ENCODE measurements at regions not wholly inside any gene's neighbourhood (a gene's known extent, or its start where the extent isn't known, plus 50 kb on each side); places are given as distances from the start of the nearest gene placed in this dataset.

- H3K36me3 Mint-ChIP-seq: 0 out of 2 replicates have a peak, but pooled peaks cover 3% of the 10 kb centered on the region
- H3K4me1 Mint-ChIP-seq: no peaks in the 10 kb centered on the region
- 0 out of 2 replicates have a peak, but pooled peaks cover 6% of the 10 kb centered on the region for H3K9me3 Mint-ChIP-seq
- no peak overlapping the region for H3K27ac Mint-ChIP-seq
- H3K27me3 Mint-ChIP-seq (ENCODE audit: low read depth): no peaks in the 10 kb centered on the region
- ChIA-PET CTCF (no interaction called here), POLR2A (no interaction called here)
- DNase-seq (ENCODE audit: low spot score) (no peak), ATAC-seq (no peak)
- H3K4me3 Mint-ChIP-seq: no peak overlapping the region
- TF ChIP-seq ZNF532 (CRISPR knock-in tag; IDR thresholded peaks at IDR 0.05; ENCODE audit: borderline replicate concordance): no peak
- TF ChIP-seq, protein P1, sequence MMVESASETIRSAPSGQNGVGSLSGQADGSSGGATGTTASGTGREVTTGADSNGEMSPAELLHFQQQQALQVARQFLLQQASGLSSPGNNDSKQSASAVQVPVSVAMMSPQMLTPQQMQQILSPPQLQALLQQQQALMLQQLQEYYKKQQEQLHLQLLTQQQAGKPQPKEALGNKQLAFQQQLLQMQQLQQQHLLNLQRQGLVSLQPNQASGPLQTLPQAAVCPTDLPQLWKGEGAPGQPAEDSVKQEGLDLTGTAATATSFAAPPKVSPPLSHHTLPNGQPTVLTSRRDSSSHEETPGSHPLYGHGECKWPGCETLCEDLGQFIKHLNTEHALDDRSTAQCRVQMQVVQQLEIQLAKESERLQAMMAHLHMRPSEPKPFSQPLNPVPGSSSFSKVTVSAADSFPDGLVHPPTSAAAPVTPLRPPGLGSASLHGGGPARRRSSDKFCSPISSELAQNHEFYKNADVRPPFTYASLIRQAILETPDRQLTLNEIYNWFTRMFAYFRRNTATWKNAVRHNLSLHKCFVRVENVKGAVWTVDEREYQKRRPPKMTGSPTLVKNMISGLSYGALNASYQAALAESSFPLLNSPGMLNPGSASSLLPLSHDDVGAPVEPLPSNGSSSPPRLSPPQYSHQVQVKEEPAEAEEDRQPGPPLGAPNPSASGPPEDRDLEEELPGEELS (CRISPR knock-in tag; IDR thresholded peaks at IDR 0.05): no peak
- no peak for TF ChIP-seq ZNF416 (CRISPR knock-in tag; IDR thresholded peaks at IDR 0.05)
- TF ChIP-seq TCF7 (CRISPR knock-in tag; IDR thresholded peaks at IDR 0.05; ENCODE audit: low read depth): no peak
- TF ChIP-seq KAT7 (CRISPR knock-in tag; IDR thresholded peaks at IDR 0.05; ENCODE audit: borderline replicate concordance): no peak
- TF ChIP-seq, protein P2, sequence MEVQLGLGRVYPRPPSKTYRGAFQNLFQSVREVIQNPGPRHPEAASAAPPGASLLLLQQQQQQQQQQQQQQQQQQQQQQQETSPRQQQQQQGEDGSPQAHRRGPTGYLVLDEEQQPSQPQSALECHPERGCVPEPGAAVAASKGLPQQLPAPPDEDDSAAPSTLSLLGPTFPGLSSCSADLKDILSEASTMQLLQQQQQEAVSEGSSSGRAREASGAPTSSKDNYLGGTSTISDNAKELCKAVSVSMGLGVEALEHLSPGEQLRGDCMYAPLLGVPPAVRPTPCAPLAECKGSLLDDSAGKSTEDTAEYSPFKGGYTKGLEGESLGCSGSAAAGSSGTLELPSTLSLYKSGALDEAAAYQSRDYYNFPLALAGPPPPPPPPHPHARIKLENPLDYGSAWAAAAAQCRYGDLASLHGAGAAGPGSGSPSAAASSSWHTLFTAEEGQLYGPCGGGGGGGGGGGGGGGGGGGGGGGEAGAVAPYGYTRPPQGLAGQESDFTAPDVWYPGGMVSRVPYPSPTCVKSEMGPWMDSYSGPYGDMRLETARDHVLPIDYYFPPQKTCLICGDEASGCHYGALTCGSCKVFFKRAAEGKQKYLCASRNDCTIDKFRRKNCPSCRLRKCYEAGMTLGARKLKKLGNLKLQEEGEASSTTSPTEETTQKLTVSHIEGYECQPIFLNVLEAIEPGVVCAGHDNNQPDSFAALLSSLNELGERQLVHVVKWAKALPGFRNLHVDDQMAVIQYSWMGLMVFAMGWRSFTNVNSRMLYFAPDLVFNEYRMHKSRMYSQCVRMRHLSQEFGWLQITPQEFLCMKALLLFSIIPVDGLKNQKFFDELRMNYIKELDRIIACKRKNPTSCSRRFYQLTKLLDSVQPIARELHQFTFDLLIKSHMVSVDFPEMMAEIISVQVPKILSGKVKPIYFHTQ (CRISPR knock-in tag; IDR thresholded peaks at IDR 0.05): no peak
- no peak for TF ChIP-seq ARID4B (CRISPR knock-in tag; IDR thresholded peaks at IDR 0.05; ENCODE audit: borderline replicate concordance)
- TF ChIP-seq ZNF232 (CRISPR knock-in tag; IDR thresholded peaks at IDR 0.05): no peak
- TF ChIP-seq CREM (CRISPR knock-in tag; IDR thresholded peaks at IDR 0.05): no peak
- no peak for TF ChIP-seq PRDM15 (CRISPR knock-in tag; IDR thresholded peaks at IDR 0.05)
- TF ChIP-seq MXD4 (CRISPR knock-in tag; IDR thresholded peaks at IDR 0.05; ENCODE audit: borderline replicate concordance): no peak
- TF ChIP-seq ZNF263 (CRISPR knock-in tag; IDR thresholded peaks at IDR 0.05; ENCODE audit: low read depth): no peak
- TF ChIP-seq ZNF219 (CRISPR knock-in tag; IDR thresholded peaks at IDR 0.05; ENCODE audit: borderline replicate concordance): no peak
- no peak for TF ChIP-seq MYBL2 (CRISPR knock-in tag; IDR thresholded peaks at IDR 0.05)
- TF ChIP-seq, protein P3, sequence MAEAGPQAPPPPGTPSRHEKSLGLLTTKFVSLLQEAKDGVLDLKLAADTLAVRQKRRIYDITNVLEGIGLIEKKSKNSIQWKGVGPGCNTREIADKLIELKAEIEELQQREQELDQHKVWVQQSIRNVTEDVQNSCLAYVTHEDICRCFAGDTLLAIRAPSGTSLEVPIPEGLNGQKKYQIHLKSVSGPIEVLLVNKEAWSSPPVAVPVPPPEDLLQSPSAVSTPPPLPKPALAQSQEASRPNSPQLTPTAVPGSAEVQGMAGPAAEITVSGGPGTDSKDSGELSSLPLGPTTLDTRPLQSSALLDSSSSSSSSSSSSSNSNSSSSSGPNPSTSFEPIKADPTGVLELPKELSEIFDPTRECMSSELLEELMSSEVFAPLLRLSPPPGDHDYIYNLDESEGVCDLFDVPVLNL (CRISPR knock-in tag; IDR thresholded peaks at IDR 0.05; ENCODE audit: borderline replicate concordance, low read depth): no peak
- TF ChIP-seq, protein P4, sequence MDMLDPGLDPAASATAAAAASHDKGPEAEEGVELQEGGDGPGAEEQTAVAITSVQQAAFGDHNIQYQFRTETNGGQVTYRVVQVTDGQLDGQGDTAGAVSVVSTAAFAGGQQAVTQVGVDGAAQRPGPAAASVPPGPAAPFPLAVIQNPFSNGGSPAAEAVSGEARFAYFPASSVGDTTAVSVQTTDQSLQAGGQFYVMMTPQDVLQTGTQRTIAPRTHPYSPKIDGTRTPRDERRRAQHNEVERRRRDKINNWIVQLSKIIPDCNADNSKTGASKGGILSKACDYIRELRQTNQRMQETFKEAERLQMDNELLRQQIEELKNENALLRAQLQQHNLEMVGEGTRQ (CRISPR knock-in tag; IDR thresholded peaks at IDR 0.05): no peak
Measured at GRCh38 chr5:102623329-102624065, 124.7 kb upstream of the SLCO6A1 start.

All from WTC11 (cell line).